ENCODE measurements at regions not wholly inside any gene's neighbourhood (a gene's known extent, or its start where the extent isn't known, plus 50 kb on each side); places are given as distances from the start of the nearest gene placed in this dataset.
A peak's percentile ranks its signal among the peaks of the same experiment; 100 is the strongest.

GRCh38 chr10:7484456-7485243 is 73.8 kb upstream of the SFMBT2 start:
- 18 to 33% methylated on average over 12 of the region's 12 CpGs for WGBS, 2 donors
- no peak for ATAC-seq (ENCODE audit: insufficient read depth, low FRiP score)
- Histone ChIP-seq H3K4me1 (ENCODE audit: control insufficient read depth in 5 of 5, insufficient read depth in 5 of 5, low read length in 5 of 5) (peaks cover 0 to 31% (median 6%) of the 10 kb centered on the region in 5 donors), H3K9me3 (ENCODE audit: control insufficient read depth in 4 of 4, insufficient read depth in 3 of 4, low read length in 3 of 4) (no peaks in the 10 kb centered on the region), H3K36me3 (ENCODE audit: control insufficient read depth in 4 of 4, insufficient read depth in 4 of 4, low read length in 4 of 4) (no peaks in the 10 kb centered on the region), H3K27me3 (ENCODE audit: control insufficient read depth in 3 of 3, insufficient read depth in 3 of 3, low read length in 2 of 3) (peaks cover 0 to 3% (median 0%) of the 10 kb centered on the region in 3 donors), H3K27ac (ENCODE audit: low read depth in 1 of 2, low read length in 1 of 2) (no peak overlapping the region), H3K9ac (ENCODE audit: insufficient read depth in 1 of 2, low read length in 2 of 2) (peak overlapping the region in 1 of 2 donors; percentile 50), H3K4me3 (no peak overlapping the region)
- TF ChIP-seq, protein P1, sequence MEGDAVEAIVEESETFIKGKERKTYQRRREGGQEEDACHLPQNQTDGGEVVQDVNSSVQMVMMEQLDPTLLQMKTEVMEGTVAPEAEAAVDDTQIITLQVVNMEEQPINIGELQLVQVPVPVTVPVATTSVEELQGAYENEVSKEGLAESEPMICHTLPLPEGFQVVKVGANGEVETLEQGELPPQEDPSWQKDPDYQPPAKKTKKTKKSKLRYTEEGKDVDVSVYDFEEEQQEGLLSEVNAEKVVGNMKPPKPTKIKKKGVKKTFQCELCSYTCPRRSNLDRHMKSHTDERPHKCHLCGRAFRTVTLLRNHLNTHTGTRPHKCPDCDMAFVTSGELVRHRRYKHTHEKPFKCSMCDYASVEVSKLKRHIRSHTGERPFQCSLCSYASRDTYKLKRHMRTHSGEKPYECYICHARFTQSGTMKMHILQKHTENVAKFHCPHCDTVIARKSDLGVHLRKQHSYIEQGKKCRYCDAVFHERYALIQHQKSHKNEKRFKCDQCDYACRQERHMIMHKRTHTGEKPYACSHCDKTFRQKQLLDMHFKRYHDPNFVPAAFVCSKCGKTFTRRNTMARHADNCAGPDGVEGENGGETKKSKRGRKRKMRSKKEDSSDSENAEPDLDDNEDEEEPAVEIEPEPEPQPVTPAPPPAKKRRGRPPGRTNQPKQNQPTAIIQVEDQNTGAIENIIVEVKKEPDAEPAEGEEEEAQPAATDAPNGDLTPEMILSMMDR (IDR thresholded peaks at IDR 0.05; ENCODE audit: control extremely low read depth, extremely low read depth), result no peak
- peak in 2 of 3 donors; percentile 32 to 43 for DNase-seq

- TF ChIP-seq, protein P1 (IDR thresholded peaks at IDR 0.05; ENCODE audit: control extremely low read depth, extremely low read depth), result no peak
- Histone ChIP-seq H3K4me1 (ENCODE audit: control insufficient read depth in 5 of 5, insufficient read depth in 5 of 5, low read length in 5 of 5) (peaks cover 0 to 25% (median 6%) of the 10 kb centered on the region in 5 donors), H3K9me3 (ENCODE audit: control insufficient read depth in 4 of 4, insufficient read depth in 3 of 4, low read length in 3 of 4) (no peaks in the 10 kb centered on the region), H3K9ac (ENCODE audit: insufficient read depth in 1 of 2, low read length in 2 of 2) (no peak overlapping the region), H3K36me3 (ENCODE audit: control insufficient read depth in 4 of 4, insufficient read depth in 4 of 4, low read length in 4 of 4) (no peaks in the 10 kb centered on the region), H3K4me3 (no peak overlapping the region), H3K27me3 (ENCODE audit: control insufficient read depth in 3 of 3, insufficient read depth in 3 of 3, low read length in 2 of 3) (peaks cover 0 to 3% (median 0%) of the 10 kb centered on the region in 3 donors), H3K27ac (ENCODE audit: low read depth in 1 of 2, low read length in 1 of 2) (no peak overlapping the region)
- DNase-seq, result no peak
- ATAC-seq (ENCODE audit: insufficient read depth, low FRiP score), result no peak
- WGBS, 2 donors, result 82 to 88% methylated on average over 9 of the region's 9 CpGs
Measured at GRCh38 chr10:7483848-7484247, 73.0 kb upstream of the SFMBT2 start.

DNA sequence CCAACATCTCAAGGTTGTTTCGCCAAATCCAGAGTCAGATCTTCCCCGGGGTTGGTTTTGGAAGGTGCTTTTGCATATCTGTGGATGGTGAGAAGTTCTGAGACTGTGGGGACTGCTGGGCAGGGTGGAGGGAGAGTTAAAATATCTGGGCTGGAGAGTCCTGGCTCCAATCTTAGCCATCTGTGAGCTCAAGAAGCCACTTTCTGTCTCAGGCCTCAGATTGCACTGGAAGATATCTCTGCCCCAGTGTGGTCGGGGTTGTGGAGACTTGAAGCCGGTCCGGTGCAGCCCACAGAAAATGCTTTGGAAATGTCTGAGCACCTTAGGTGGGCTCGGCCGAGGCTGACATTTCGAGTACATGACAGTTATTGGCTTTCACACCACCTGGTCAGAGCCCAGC is 72.2 kb upstream of the SFMBT2 start:
- TF ChIP-seq, protein P1 (IDR thresholded peaks at IDR 0.05; ENCODE audit: control extremely low read depth, extremely low read depth), result no peak
- no peak overlapping the region for H3K9ac ChIP-seq (ENCODE audit: insufficient read depth in 1 of 2, low read length in 2 of 2)
- no peak for ATAC-seq (ENCODE audit: insufficient read depth, low FRiP score)
- WGBS, 2 donors, result 92 to 93% methylated on average over 8 of the region's 8 CpGs
- DNase-seq, result no peak
- peaks cover 0 to 19% (median 6%) of the 10 kb centered on the region in 5 donors for H3K4me1 ChIP-seq (ENCODE audit: control insufficient read depth in 5 of 5, insufficient read depth in 5 of 5, low read length in 5 of 5)
- H3K27me3 ChIP-seq (ENCODE audit: control insufficient read depth in 3 of 3, insufficient read depth in 3 of 3, low read length in 2 of 3), result peaks cover 0 to 3% (median 0%) of the 10 kb centered on the region in 3 donors
- H3K9me3 ChIP-seq (ENCODE audit: control insufficient read depth in 4 of 4, insufficient read depth in 3 of 4, low read length in 3 of 4), result peaks cover 0 to under 1% (median 0%) of the 10 kb centered on the region in 4 donors
- H3K27ac ChIP-seq (ENCODE audit: low read depth in 1 of 2, low read length in 1 of 2), result no peak overlapping the region
- H3K4me3 ChIP-seq, result no peak overlapping the region
- no peaks in the 10 kb centered on the region for H3K36me3 ChIP-seq (ENCODE audit: control insufficient read depth in 4 of 4, insufficient read depth in 4 of 4, low read length in 4 of 4)
